ENCODE measurements at regions not wholly inside any gene's neighbourhood (a gene's known extent, or its start where the extent isn't known, plus 50 kb on each side); places are given as distances from the start of the nearest gene placed in this dataset.

GRCh38 chr11:97908354-97908753 is 1112.4 kb upstream of the CNTN5 start:
- TF ChIP-seq CTCF (IDR thresholded peaks at IDR 0.05 in 8 of 11, conservative IDR thresholded peaks at IDR 0.05 in 3 of 11) (no peak), POLR2A (IDR thresholded peaks at IDR 0.05) (no peak)
